DMS79 (cell line): ENCODE measurements at regions not wholly inside any gene's neighbourhood (a gene's known extent, or its start where the extent isn't known, plus 50 kb on each side); places are given as distances from the start of the nearest gene placed in this dataset.
"Not testable (repeated sequence)": the region's sequence is repeated elsewhere in the genome, so short reads cannot be mapped to it uniquely, and the experiment has no call there.

Experiments used
- DNase-seq: peaks from one replicate; lab custom pipeline; 2025; lab: John Stamatoyannopoulos, UW

- DNase-seq: no peak
Observed at GRCh38 chr2:82230406-82230805, 1925.9 kb upstream of the LRRTM1 start.

- DNase-seq: no peak
Observed at GRCh38 chr2:82226441-82226840, 1921.9 kb upstream of the LRRTM1 start.

GRCh38 chr2:82224301-82224940 is 1919.9 kb upstream of the LRRTM1 start:
- no peak for DNase-seq

GRCh38 chr2:82215212-82215611 is 1910.7 kb upstream of the LRRTM1 start:
- DNase-seq: no peak

- DNase-seq: no peak
Observed at GRCh38 chr2:82199493-82199852, 1894.9 kb upstream of the LRRTM1 start.

GRCh38 chr2:82198809-82199492 is 1894.4 kb upstream of the LRRTM1 start:
- no peak for DNase-seq

- no peak for DNase-seq
Observed at GRCh38 chr2:82182270-82182669, 1877.7 kb upstream of the LRRTM1 start.

GRCh38 chr2:82175210-82175609 is 1870.7 kb upstream of the LRRTM1 start:
- not testable (repeated sequence) for DNase-seq

- no peak for DNase-seq
Observed at GRCh38 chr2:82172483-82172882, 1867.9 kb upstream of the LRRTM1 start.

GRCh38 chr2:82169379-82169778 is 1864.8 kb upstream of the LRRTM1 start:
- no peak for DNase-seq

- DNase-seq: no peak
Observed at GRCh38 chr2:82165377-82165776, 1860.8 kb upstream of the LRRTM1 start.

- DNase-seq: no peak
Observed at GRCh38 chr2:82158150-82158549, 1853.6 kb upstream of the LRRTM1 start.

GRCh38 chr2:82155469-82155868 is 1850.9 kb upstream of the LRRTM1 start:
- no peak for DNase-seq

GRCh38 chr2:82143343-82143742 is 1838.8 kb upstream of the LRRTM1 start:
- DNase-seq: no peak

GRCh38 chr2:82139979-82140611 is 1835.5 kb upstream of the LRRTM1 start:
- DNase-seq: no peak

- DNase-seq: no peak
Observed at GRCh38 chr2:82137441-82137840, 1832.9 kb upstream of the LRRTM1 start.

GRCh38 chr2:82128051-82128450 is 1823.5 kb upstream of the LRRTM1 start:
- no peak for DNase-seq

GRCh38 chr2:82124629-82125028 is 1820.1 kb upstream of the LRRTM1 start:
- DNase-seq: no peak

GRCh38 chr2:82120654-82121053 is 1816.1 kb upstream of the LRRTM1 start:
- no peak for DNase-seq

GRCh38 chr2:82120115-82120514 is 1815.6 kb upstream of the LRRTM1 start:
- DNase-seq: no peak

- DNase-seq: no peak
Observed at GRCh38 chr2:82109418-82109817, 1804.9 kb upstream of the LRRTM1 start.

GRCh38 chr2:82098617-82099016 is 1794.1 kb upstream of the LRRTM1 start:
- no peak for DNase-seq

GRCh38 chr2:82089518-82089917 is 1785.0 kb upstream of the LRRTM1 start:
- no peak for DNase-seq
